ENCODE measurements at regions not wholly inside any gene's neighbourhood (a gene's known extent, or its start where the extent isn't known, plus 50 kb on each side); places are given as distances from the start of the nearest gene placed in this dataset.

GRCh38 chr15:70209499-70209898 is 111.8 kb upstream of the TLE3 start:
- Histone ChIP-seq H4K8ac (ENCODE audit: low read depth in 2 of 2, low read length in 2 of 2) (no peak overlapping the region), H3K56ac (ENCODE audit: extremely low read depth, insufficient read depth, low read length) (no peak overlapping the region), H4K5ac (ENCODE audit: low read depth, low read length) (no peak overlapping the region), H2BK15ac (ENCODE audit: low read depth, low read length) (no peak overlapping the region), H4K91ac (ENCODE audit: insufficient read depth, low read depth, low read length) (no peak overlapping the region), H3K14ac (replicated peaks; ENCODE audit: low read depth, low read length) (no peak overlapping the region), H3K18ac (ENCODE audit: low read depth, low read length) (no peak overlapping the region), H3K4ac (ENCODE audit: low read depth, low read length) (no peak overlapping the region), H4K20me1 (ENCODE audit: insufficient read depth, low read length) (no peaks in the 10 kb centered on the region), H3K9ac (ENCODE audit: low read depth, low read length) (no peak overlapping the region), H3K9me3 (ENCODE audit: control insufficient read depth, insufficient read depth, low read length) (no peaks in the 10 kb centered on the region), H2BK20ac (ENCODE audit: low read depth, low read length) (no peak overlapping the region), H3K4me3 (ENCODE audit: insufficient read depth, low read depth, low read length) (no peak overlapping the region), H3K4me2 (ENCODE audit: low read depth, low read length) (no peak overlapping the region), H3K36me3 (ENCODE audit: control insufficient read depth, insufficient read depth, low read length) (no peaks in the 10 kb centered on the region), H3K23ac (ENCODE audit: low read depth, low read length) (no peak overlapping the region), H2AFZ (replicated peaks; ENCODE audit: low read length, poor library complexity) (no peak overlapping the region), H2AK9ac (replicated peaks; ENCODE audit: low read depth, low read length, poor library complexity) (no peak overlapping the region), H2BK120ac (ENCODE audit: low read depth, low read length) (no peak overlapping the region), H2BK5ac (ENCODE audit: low read depth, low read length, poor library complexity, severe bottlenecking) (no peak overlapping the region), H3K9me1 (ENCODE audit: insufficient read depth, low read length) (no peaks in the 10 kb centered on the region), H3K4me1 (ENCODE audit: control insufficient read depth, insufficient read depth, low read length) (no peaks in the 10 kb centered on the region), H3K27me3 (ENCODE audit: control insufficient read depth, insufficient read depth, low read length) (peaks cover 66% of the 10 kb centered on the region), H3K27ac (ENCODE audit: insufficient read depth, low read length) (no peak overlapping the region), H3K79me1 (ENCODE audit: low read depth in 1 of 2, low read length in 2 of 2) (no peaks in the 10 kb centered on the region), H2AK5ac (ENCODE audit: low read depth, low read length) (no peak overlapping the region)
- TF ChIP-seq MXI1 (IDR thresholded peaks at IDR 0.05; ENCODE audit: borderline replicate concordance, low read depth, low read length) = no peak
- TF ChIP-seq MAFK (IDR thresholded peaks at IDR 0.05; ENCODE audit: low read depth, low read length) = no peak
- TF ChIP-seq, protein P1, sequence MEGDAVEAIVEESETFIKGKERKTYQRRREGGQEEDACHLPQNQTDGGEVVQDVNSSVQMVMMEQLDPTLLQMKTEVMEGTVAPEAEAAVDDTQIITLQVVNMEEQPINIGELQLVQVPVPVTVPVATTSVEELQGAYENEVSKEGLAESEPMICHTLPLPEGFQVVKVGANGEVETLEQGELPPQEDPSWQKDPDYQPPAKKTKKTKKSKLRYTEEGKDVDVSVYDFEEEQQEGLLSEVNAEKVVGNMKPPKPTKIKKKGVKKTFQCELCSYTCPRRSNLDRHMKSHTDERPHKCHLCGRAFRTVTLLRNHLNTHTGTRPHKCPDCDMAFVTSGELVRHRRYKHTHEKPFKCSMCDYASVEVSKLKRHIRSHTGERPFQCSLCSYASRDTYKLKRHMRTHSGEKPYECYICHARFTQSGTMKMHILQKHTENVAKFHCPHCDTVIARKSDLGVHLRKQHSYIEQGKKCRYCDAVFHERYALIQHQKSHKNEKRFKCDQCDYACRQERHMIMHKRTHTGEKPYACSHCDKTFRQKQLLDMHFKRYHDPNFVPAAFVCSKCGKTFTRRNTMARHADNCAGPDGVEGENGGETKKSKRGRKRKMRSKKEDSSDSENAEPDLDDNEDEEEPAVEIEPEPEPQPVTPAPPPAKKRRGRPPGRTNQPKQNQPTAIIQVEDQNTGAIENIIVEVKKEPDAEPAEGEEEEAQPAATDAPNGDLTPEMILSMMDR (conservative IDR thresholded peaks at IDR 0.05; ENCODE audit: low read depth, low read length) = no peak
- no peak for TF ChIP-seq POLR2A (IDR thresholded peaks at IDR 0.05; ENCODE audit: low read depth, low read length)
- TF ChIP-seq CEBPB (IDR thresholded peaks at IDR 0.05; ENCODE audit: low read depth, low read length) = no peak
- TF ChIP-seq BHLHE40 (IDR thresholded peaks at IDR 0.05; ENCODE audit: low read depth, low read length) = no peak
- no peak for TF ChIP-seq SMC3 (IDR thresholded peaks at IDR 0.05; ENCODE audit: low read depth, low read length)
- TF ChIP-seq MAZ (IDR thresholded peaks at IDR 0.05; ENCODE audit: borderline replicate concordance, low read depth, low read length) = no peak
- TF ChIP-seq RCOR1 (IDR thresholded peaks at IDR 0.05; ENCODE audit: insufficient replicate concordance, low read length) = no peak
- TF ChIP-seq FOS (IDR thresholded peaks at IDR 0.05; ENCODE audit: low read depth, low read length) = no peak
- TF ChIP-seq RFX5 (IDR thresholded peaks at IDR 0.05; ENCODE audit: low read depth, low read length) = no peak
- no peak for TF ChIP-seq ELK1 (IDR thresholded peaks at IDR 0.05; ENCODE audit: borderline replicate concordance, low read depth, low read length)
- no peak for TF ChIP-seq RAD21 (IDR thresholded peaks at IDR 0.05; ENCODE audit: low read length)
- no peak for TF ChIP-seq NFE2L2 (IDR thresholded peaks at IDR 0.05; ENCODE audit: low read depth, low read length)
- no peak for TF ChIP-seq CHD1 (IDR thresholded peaks at IDR 0.05; ENCODE audit: low read depth, low read length)
- TF ChIP-seq USF2 (IDR thresholded peaks at IDR 0.05; ENCODE audit: low read depth, low read length) = no peak
- no peak for ATAC-seq (ENCODE audit: low read depth)
- intact Hi-C loops (cut with micrococcal nuclease) (no loop called here), in situ Hi-C loops (cut with MboI; ENCODE audit: low sequenced_read_pairs) (no loop called here), dilution Hi-C loops (cut with HindIII; ENCODE audit: low sequenced_read_pairs, unreplicated experiment) (no loop called here)
- 71% methylated on average over 5 of the region's 5 CpGs; no CpG with 5 or more reads in 1 of the 2 experiments for WGBS, 2 experiments (ENCODE audit: extremely low coverage in 2 of 2, insufficient read length in 1 of 2)
- ChIA-PET POLR2A (ENCODE audit: unreplicated experiment) (no interaction called here), CTCF (no interaction called here)
- no TSS peak for BruUV-seq (replicated peaks)
- DNase-seq = no peak
